ENCODE measurements at regions not wholly inside any gene's neighbourhood (a gene's known extent, or its start where the extent isn't known, plus 50 kb on each side); places are given as distances from the start of the nearest gene placed in this dataset.

DNA sequence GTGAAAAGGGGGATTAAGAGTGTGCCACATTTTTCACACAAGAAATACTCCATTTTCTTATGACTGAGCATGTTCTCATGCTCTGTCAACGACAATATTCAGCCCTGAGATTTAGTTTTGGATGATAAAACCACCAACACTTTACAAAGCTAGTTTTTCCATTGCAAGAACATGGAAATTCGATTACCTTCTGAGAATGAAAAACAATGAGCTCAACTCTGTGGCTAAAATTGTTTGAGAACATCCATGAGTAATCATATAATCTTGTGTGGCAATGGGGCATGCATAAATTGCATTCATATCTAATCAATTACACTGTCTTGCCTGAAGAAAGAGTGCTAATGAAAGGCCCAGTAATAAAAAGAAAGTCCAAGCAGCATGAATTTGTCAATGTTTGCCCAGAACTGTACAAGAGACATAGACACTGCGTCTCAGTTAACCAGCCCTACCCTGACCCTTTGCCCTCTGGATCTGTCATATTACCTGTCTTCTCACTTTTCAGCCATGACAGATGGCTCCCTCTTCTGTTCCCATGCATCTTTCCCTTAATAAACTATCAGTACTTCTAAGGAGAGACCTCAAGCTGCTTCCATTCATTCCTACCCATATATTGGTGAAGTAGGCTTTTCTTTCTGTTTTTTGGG is 253.4 kb downstream of the FAM76B start:
- no peaks in the 10 kb centered on the region for H3K4me1 Mint-ChIP-seq
- Histone ChIP-seq H3K9me3 (ENCODE audit: control extremely low read depth in 1 of 3, control insufficient read depth in 2 of 3, insufficient read depth in 1 of 3, low read length in 2 of 3) (peaks cover 0 to 2% (median 0%) of the 10 kb centered on the region in 3 donors), H3K4me1 (ENCODE audit: control insufficient read depth in 2 of 2, insufficient read depth in 2 of 2, low read length in 2 of 2) (no peaks in the 10 kb centered on the region), H4K20me1 (ENCODE audit: control insufficient read depth, insufficient read depth, low read length, poor library complexity, severe bottlenecking) (no peaks in the 10 kb centered on the region), H3K27ac (ENCODE audit: low read length in 2 of 2) (no peak overlapping the region), H3K36me3 (replicated peaks in 1 of 2; ENCODE audit: control extremely low read depth in 1 of 2, control insufficient read depth in 1 of 2, extremely low read depth in 1 of 2, insufficient read depth in 2 of 2, low read length in 1 of 2) (no peaks in the 10 kb centered on the region), H3K4me3 (ENCODE audit: control extremely low read depth in 1 of 5, extremely low read depth in 1 of 5, insufficient read depth in 1 of 5, low read depth in 2 of 5, low read length in 4 of 5) (no peak overlapping the region), H3K4me2 (replicated peaks; ENCODE audit: low read depth, low read length, poor library complexity, severe bottlenecking) (no peak overlapping the region), H2AFZ (ENCODE audit: insufficient read depth, low read depth, low read length, poor library complexity, severe bottlenecking) (no peak overlapping the region), H3K79me2 (ENCODE audit: control insufficient read depth, insufficient read depth, low read length) (no peaks in the 10 kb centered on the region), H3K27me3 (replicated peaks in 1 of 4; ENCODE audit: control extremely low read depth in 1 of 4, control insufficient read depth in 3 of 4, insufficient read depth in 4 of 4, low read length in 3 of 4) (no peaks in the 10 kb centered on the region), H3K9ac (ENCODE audit: low read length) (no peak overlapping the region)
- ATAC-seq (ENCODE audit: low read depth) (no peak), DNase-seq (no peak)
- intact Hi-C loops (cut with micrococcal nuclease): no loop called here
- no peak overlapping the region for H3K4me3 Mint-ChIP-seq
- H3K27ac Mint-ChIP-seq: no peak overlapping the region
- peaks cover 3% of the 10 kb centered on the region for H3K27me3 Mint-ChIP-seq
- TF ChIP-seq, protein P1, sequence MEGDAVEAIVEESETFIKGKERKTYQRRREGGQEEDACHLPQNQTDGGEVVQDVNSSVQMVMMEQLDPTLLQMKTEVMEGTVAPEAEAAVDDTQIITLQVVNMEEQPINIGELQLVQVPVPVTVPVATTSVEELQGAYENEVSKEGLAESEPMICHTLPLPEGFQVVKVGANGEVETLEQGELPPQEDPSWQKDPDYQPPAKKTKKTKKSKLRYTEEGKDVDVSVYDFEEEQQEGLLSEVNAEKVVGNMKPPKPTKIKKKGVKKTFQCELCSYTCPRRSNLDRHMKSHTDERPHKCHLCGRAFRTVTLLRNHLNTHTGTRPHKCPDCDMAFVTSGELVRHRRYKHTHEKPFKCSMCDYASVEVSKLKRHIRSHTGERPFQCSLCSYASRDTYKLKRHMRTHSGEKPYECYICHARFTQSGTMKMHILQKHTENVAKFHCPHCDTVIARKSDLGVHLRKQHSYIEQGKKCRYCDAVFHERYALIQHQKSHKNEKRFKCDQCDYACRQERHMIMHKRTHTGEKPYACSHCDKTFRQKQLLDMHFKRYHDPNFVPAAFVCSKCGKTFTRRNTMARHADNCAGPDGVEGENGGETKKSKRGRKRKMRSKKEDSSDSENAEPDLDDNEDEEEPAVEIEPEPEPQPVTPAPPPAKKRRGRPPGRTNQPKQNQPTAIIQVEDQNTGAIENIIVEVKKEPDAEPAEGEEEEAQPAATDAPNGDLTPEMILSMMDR (IDR thresholded peaks at IDR 0.05): no peak
- no peak for TF ChIP-seq EZH2 (IDR thresholded peaks at IDR 0.05; ENCODE audit: borderline replicate concordance, insufficient read depth, low read depth, low read length, poor library complexity, severe bottlenecking)
- POLR2A ChIA-PET: no interaction called here
- 92% methylated on average over 1 of the region's 3 CpGs for WGBS (ENCODE audit: insufficient coverage)
- peaks cover 2% of the 10 kb centered on the region for H3K9me3 Mint-ChIP-seq (ENCODE audit: insufficient read depth)
- CTCF ChIA-PET: no interaction called here

DNA sequence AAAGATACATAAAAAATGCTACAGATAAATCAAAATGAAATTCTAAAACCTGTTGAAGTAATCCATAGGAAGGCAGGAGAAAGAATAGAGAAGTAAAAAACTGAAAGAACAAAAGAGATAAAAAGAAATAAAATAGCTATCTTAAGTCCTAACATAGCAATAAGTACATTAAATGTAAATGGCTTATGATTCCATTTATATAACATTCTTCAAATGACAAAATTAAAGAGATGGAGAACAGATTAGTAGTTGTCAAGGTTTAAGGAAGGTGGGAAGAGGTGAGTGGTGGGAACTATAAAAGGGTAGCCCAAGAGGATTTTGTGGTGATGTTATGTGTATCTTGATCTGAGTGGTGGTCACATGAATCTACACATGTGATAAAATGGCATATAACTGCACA is 254.8 kb downstream of the FAM76B start:
- H3K27ac ChIP-seq (ENCODE audit: low read length in 2 of 2): no peak overlapping the region
- no peaks in the 10 kb centered on the region for H4K20me1 ChIP-seq (ENCODE audit: control insufficient read depth, insufficient read depth, low read length, poor library complexity, severe bottlenecking)
- peaks cover 0 to 2% (median 0%) of the 10 kb centered on the region in 3 donors for H3K9me3 ChIP-seq (ENCODE audit: control extremely low read depth in 1 of 3, control insufficient read depth in 2 of 3, insufficient read depth in 1 of 3, low read length in 2 of 3)
- Mint-ChIP-seq H3K4me3 (no peak overlapping the region), H3K27ac (no peak overlapping the region), H3K27me3 (peaks cover 3% of the 10 kb centered on the region), H3K9me3 (ENCODE audit: insufficient read depth) (peaks cover 2% of the 10 kb centered on the region), H3K4me1 (no peaks in the 10 kb centered on the region)
- H3K4me1 ChIP-seq (ENCODE audit: control insufficient read depth in 2 of 2, insufficient read depth in 2 of 2, low read length in 2 of 2): no peaks in the 10 kb centered on the region
- H3K79me2 ChIP-seq (ENCODE audit: control insufficient read depth, insufficient read depth, low read length): no peaks in the 10 kb centered on the region
- no peak overlapping the region for H3K4me3 ChIP-seq (ENCODE audit: control extremely low read depth in 1 of 5, extremely low read depth in 1 of 5, insufficient read depth in 1 of 5, low read depth in 2 of 5, low read length in 4 of 5)
- H3K9ac ChIP-seq (ENCODE audit: low read length): no peak overlapping the region
- DNase-seq: no peak
- H3K4me2 ChIP-seq (replicated peaks; ENCODE audit: low read depth, low read length, poor library complexity, severe bottlenecking): no peak overlapping the region
- H3K27me3 ChIP-seq (replicated peaks in 1 of 4; ENCODE audit: control extremely low read depth in 1 of 4, control insufficient read depth in 3 of 4, insufficient read depth in 4 of 4, low read length in 3 of 4): no peaks in the 10 kb centered on the region
- ATAC-seq (ENCODE audit: low read depth): no peak
- H3K36me3 ChIP-seq (replicated peaks in 1 of 2; ENCODE audit: control extremely low read depth in 1 of 2, control insufficient read depth in 1 of 2, extremely low read depth in 1 of 2, insufficient read depth in 2 of 2, low read length in 1 of 2): no peaks in the 10 kb centered on the region
- CTCF ChIA-PET: no interaction called here
- TF ChIP-seq, protein P1 (IDR thresholded peaks at IDR 0.05): no peak
- no peak for TF ChIP-seq EZH2 (IDR thresholded peaks at IDR 0.05; ENCODE audit: borderline replicate concordance, insufficient read depth, low read depth, low read length, poor library complexity, severe bottlenecking)
- POLR2A ChIA-PET: no interaction called here
- intact Hi-C loops (cut with micrococcal nuclease): no loop called here
- H2AFZ ChIP-seq (ENCODE audit: insufficient read depth, low read depth, low read length, poor library complexity, severe bottlenecking): no peak overlapping the region

Data from B cell (primary cell).